ENCODE measurements at regions not wholly inside any gene's neighbourhood (a gene's known extent, or its start where the extent isn't known, plus 50 kb on each side); places are given as distances from the start of the nearest gene placed in this dataset.

DNA sequence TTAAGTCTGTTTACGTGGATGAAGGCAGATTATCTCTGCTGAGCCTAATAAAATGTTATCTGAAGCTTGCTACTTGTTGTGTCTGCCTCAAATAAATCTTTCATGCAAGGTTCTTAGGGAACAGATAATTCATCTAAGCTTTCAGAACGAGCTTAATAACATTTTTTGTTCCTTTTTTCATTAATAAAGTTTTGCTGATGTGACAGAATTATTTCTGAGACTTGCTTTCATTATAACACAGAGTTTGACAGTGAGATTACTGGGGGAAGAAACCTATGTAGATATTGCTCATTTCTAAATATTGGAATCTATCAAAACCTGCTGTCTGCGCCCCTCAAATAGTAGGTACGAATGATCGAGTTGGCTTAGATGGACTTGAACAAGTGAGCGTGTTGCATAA lies 948.7 kb upstream of the SEL1L start (continued):
- no peak for TF ChIP-seq ZNF133 (tag by site-specific recombination; IDR thresholded peaks at IDR 0.05)
- TF ChIP-seq ZNF558 (tag by site-specific recombination; IDR thresholded peaks at IDR 0.05), result no peak
- no peak for TF ChIP-seq ZNF169 (tag by site-specific recombination; IDR thresholded peaks at IDR 0.05)

DNA sequence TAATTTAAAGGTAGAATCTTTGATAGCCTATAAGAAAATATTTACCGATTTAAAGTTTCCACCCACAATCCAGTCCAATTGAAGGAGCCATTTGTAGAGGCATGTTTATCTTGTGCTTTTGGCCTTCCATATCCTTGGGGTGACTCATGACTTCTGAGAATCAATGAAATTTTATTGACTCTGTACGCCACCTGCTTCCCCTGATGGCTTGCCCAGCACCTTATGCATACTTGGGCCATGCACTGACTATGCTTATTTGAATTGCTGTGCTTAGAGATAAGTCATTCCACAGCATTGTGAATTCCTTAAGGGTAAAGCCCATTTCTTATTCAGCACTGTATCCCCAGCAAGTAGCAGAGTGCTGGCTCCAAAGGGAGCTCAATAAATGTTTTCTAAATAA lies 954.8 kb upstream of the SEL1L start:
- H3K9me3 ChIP-seq (ENCODE audit: control insufficient read depth, insufficient read depth, low read depth, low read length), result no peaks in the 10 kb centered on the region
- CTCF ChIA-PET, result no interaction called here
- no peaks in the 10 kb centered on the region for H3K4me1 ChIP-seq (ENCODE audit: control insufficient read depth, insufficient read depth, low read length)
- H3K4me3 ChIP-seq (ENCODE audit: low read depth, low read length), result no peak overlapping the region
- POLR2A ChIA-PET, result no interaction called here
- H3K36me3 ChIP-seq (ENCODE audit: control insufficient read depth in 2 of 2, insufficient read depth in 1 of 2, low read length in 2 of 2), result no peaks in the 10 kb centered on the region
- H3K27ac ChIP-seq (ENCODE audit: extremely low read depth, low read depth, low read length), result no peak overlapping the region
- TF ChIP-seq, protein P1, sequence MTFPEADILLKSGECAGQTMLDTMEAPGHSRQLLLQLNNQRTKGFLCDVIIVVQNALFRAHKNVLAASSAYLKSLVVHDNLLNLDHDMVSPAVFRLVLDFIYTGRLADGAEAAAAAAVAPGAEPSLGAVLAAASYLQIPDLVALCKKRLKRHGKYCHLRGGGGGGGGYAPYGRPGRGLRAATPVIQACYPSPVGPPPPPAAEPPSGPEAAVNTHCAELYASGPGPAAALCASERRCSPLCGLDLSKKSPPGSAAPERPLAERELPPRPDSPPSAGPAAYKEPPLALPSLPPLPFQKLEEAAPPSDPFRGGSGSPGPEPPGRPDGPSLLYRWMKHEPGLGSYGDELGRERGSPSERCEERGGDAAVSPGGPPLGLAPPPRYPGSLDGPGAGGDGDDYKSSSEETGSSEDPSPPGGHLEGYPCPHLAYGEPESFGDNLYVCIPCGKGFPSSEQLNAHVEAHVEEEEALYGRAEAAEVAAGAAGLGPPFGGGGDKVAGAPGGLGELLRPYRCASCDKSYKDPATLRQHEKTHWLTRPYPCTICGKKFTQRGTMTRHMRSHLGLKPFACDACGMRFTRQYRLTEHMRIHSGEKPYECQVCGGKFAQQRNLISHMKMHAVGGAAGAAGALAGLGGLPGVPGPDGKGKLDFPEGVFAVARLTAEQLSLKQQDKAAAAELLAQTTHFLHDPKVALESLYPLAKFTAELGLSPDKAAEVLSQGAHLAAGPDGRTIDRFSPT (tag by site-specific recombination; IDR thresholded peaks at IDR 0.05), result no peak
- TF ChIP-seq ZNF138 (tag by site-specific recombination; IDR thresholded peaks at IDR 0.05; ENCODE audit: borderline replicate concordance) (no peak), ZNF670 (tag by site-specific recombination; IDR thresholded peaks at IDR 0.05; ENCODE audit: low read depth) (no peak), SP7 (tag by site-specific recombination; IDR thresholded peaks at IDR 0.05) (no peak), BCL11B (tag by site-specific recombination; IDR thresholded peaks at IDR 0.05; ENCODE audit: low read depth) (no peak), ZNF311 (tag by site-specific recombination; IDR thresholded peaks at IDR 0.05; ENCODE audit: borderline replicate concordance) (no peak), KLF9 (tag by site-specific recombination; IDR thresholded peaks at IDR 0.05; ENCODE audit: low read depth) (no peak)
- TF ChIP-seq, protein P2, sequence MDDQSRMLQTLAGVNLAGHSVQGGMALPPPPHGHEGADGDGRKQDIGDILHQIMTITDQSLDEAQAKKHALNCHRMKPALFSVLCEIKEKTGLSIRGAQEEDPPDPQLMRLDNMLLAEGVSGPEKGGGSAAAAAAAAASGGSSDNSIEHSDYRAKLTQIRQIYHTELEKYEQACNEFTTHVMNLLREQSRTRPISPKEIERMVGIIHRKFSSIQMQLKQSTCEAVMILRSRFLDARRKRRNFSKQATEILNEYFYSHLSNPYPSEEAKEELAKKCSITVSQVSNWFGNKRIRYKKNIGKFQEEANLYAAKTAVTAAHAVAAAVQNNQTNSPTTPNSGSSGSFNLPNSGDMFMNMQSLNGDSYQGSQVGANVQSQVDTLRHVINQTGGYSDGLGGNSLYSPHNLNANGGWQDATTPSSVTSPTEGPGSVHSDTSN (CRISPR knock-in tag; IDR thresholded peaks at IDR 0.05), result no peak
- TF ChIP-seq, protein P3, sequence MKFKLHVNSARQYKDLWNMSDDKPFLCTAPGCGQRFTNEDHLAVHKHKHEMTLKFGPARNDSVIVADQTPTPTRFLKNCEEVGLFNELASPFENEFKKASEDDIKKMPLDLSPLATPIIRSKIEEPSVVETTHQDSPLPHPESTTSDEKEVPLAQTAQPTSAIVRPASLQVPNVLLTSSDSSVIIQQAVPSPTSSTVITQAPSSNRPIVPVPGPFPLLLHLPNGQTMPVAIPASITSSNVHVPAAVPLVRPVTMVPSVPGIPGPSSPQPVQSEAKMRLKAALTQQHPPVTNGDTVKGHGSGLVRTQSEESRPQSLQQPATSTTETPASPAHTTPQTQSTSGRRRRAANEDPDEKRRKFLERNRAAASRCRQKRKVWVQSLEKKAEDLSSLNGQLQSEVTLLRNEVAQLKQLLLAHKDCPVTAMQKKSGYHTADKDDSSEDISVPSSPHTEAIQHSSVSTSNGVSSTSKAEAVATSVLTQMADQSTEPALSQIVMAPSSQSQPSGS (tag by site-specific recombination; IDR thresholded peaks at IDR 0.05; ENCODE audit: low read depth), result no peak

DNA sequence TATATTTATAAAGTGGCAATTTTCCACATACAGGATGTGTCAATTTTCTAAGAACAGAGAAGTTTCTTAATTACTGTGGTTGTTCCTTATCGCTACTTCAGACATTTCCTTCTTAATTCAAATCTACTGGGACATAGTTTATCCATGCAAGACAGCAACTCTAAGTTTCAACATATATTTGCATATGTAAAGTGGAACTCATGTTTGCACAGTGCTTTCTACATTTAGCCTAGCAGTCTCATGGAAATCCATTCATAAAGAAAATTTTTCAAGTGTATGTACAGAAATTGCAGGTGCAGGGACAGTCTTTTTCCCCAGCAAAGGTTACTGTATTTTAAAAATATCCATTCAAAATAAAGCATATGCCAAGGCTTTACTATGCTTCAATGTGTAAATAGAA lies 956.7 kb upstream of the SEL1L start:
- no peaks in the 10 kb centered on the region for H3K4me1 ChIP-seq (ENCODE audit: control insufficient read depth, insufficient read depth, low read length)
- ChIA-PET POLR2A (no interaction called here), CTCF (no interaction called here)
- no peaks in the 10 kb centered on the region for H3K36me3 ChIP-seq (ENCODE audit: control insufficient read depth in 2 of 2, insufficient read depth in 1 of 2, low read length in 2 of 2)
- H3K9me3 ChIP-seq (ENCODE audit: control insufficient read depth, insufficient read depth, low read depth, low read length), result no peaks in the 10 kb centered on the region
- no peak for TF ChIP-seq ZNF239 (tag by site-specific recombination; IDR thresholded peaks at IDR 0.05)
- TF ChIP-seq SETDB1 (IDR thresholded peaks at IDR 0.05; ENCODE audit: insufficient read length, low read length), result no peak
- TF ChIP-seq ZNF596 (tag by site-specific recombination; IDR thresholded peaks at IDR 0.05), result no peak
- no peak for TF ChIP-seq ZBTB21 (tag by site-specific recombination; IDR thresholded peaks at IDR 0.05)
- no peak for TF ChIP-seq ZNF169 (tag by site-specific recombination; IDR thresholded peaks at IDR 0.05)
- no peak for TF ChIP-seq ZNF223 (tag by site-specific recombination; IDR thresholded peaks at IDR 0.05)
- no peak for TF ChIP-seq RBAK (tag by site-specific recombination; IDR thresholded peaks at IDR 0.05)
- no peak for TF ChIP-seq BCL11B (tag by site-specific recombination; IDR thresholded peaks at IDR 0.05; ENCODE audit: low read depth)
- no peak overlapping the region for H3K4me3 ChIP-seq (ENCODE audit: low read depth, low read length)
- H3K27ac ChIP-seq (ENCODE audit: extremely low read depth, low read depth, low read length), result no peak overlapping the region
